GM18517 (cell line): ENCODE measurements at regions not wholly inside any gene's neighbourhood (a gene's known extent, or its start where the extent isn't known, plus 50 kb on each side); places are given as distances from the start of the nearest gene placed in this dataset.
"Not testable (repeated sequence)": the region's sequence is repeated elsewhere in the genome, so short reads cannot be mapped to it uniquely, and the experiment has no call there.

Experiments used
- ATAC-seq: cut with Tn5 transposase; IDR thresholded peaks from one replicate; pipeline ENCODE4 v1.9.1; 2021; ENCODE audit warnings: mild to moderate bottlenecking, moderate library complexity; ENCODE audit not compliant: unreplicated experiment

- no peak for ATAC-seq
Observed at GRCh38 chr6:12348530-12349511, 58.7 kb downstream of the EDN1 start.

GRCh38 chr6:12350644-12351170, 60.5 kb downstream of the EDN1 start:
- no peak for ATAC-seq

GRCh38 chr6:12351672-12352071, 61.5 kb downstream of the EDN1 start:
- no peak for ATAC-seq

GRCh38 chr6:12353731-12354130, 63.6 kb downstream of the EDN1 start:
- no peak for ATAC-seq

GRCh38 chr6:12354499-12354898, 64.3 kb downstream of the EDN1 start:
- ATAC-seq: no peak

- no peak for ATAC-seq
Observed at GRCh38 chr6:12355354-12355753, 65.2 kb downstream of the EDN1 start.

- ATAC-seq: no peak
Observed at GRCh38 chr6:12356431-12356830, 66.3 kb downstream of the EDN1 start.

GRCh38 chr6:12356983-12357972, 67.1 kb downstream of the EDN1 start:
- peak; percentile 78 for ATAC-seq

GRCh38 chr6:12359036-12359435, 68.9 kb downstream of the EDN1 start:
- ATAC-seq: no peak

GRCh38 chr6:12361042-12361765, 71.0 kb downstream of the EDN1 start:
- ATAC-seq: no peak

GRCh38 chr6:12363277-12363650, 73.1 kb downstream of the EDN1 start:
- not testable (repeated sequence) for ATAC-seq

- peak; percentile 82 for ATAC-seq
Observed at GRCh38 chr6:12363651-12364381, 73.7 kb downstream of the EDN1 start.

GRCh38 chr6:12364621-12365020, 74.5 kb downstream of the EDN1 start:
- ATAC-seq: no peak

GRCh38 chr6:12366731-12367130, 76.6 kb downstream of the EDN1 start:
- no peak for ATAC-seq

- ATAC-seq: no peak
Observed at GRCh38 chr6:12367412-12367811, 77.3 kb downstream of the EDN1 start.

- ATAC-seq: no peak
Observed at GRCh38 chr6:12369355-12369754, 79.2 kb downstream of the EDN1 start.

GRCh38 chr6:12369781-12370262, 79.7 kb downstream of the EDN1 start:
- peak; percentile 80 for ATAC-seq

GRCh38 chr6:12371151-12371550, 81.0 kb downstream of the EDN1 start:
- ATAC-seq: no peak

GRCh38 chr6:12371641-12372146, 81.5 kb downstream of the EDN1 start:
- peak; percentile 39 for ATAC-seq
